ENCODE measurements at regions not wholly inside any gene's neighbourhood (a gene's known extent, or its start where the extent isn't known, plus 50 kb on each side); places are given as distances from the start of the nearest gene placed in this dataset.

- no peaks in the 10 kb centered on the region for H3K27me3 ChIP-seq (ENCODE audit: control insufficient read depth, low read length)
- H3K36me3 ChIP-seq (ENCODE audit: control insufficient read depth, low read length): no peaks in the 10 kb centered on the region
- no peak overlapping the region for H3K4me2 ChIP-seq (ENCODE audit: low read length)
- no peaks in the 10 kb centered on the region for H3K4me1 ChIP-seq (ENCODE audit: control insufficient read depth, low read length)
- H3F3A ChIP-seq (ENCODE audit: control insufficient read depth, insufficient read depth): no peaks in the 10 kb centered on the region
- no peaks in the 10 kb centered on the region for H3K9me3 ChIP-seq (ENCODE audit: control insufficient read depth, insufficient read depth, low read length)
- no peaks in the 10 kb centered on the region for H4K20me1 ChIP-seq (ENCODE audit: control insufficient read depth, insufficient read depth, low read depth, low read length)
- no peaks in the 10 kb centered on the region for H3K79me2 ChIP-seq (ENCODE audit: control insufficient read depth, low read length)
- no peak overlapping the region for H3K4me3 ChIP-seq (ENCODE audit: low read length)
- no peak overlapping the region for H3K27ac ChIP-seq (ENCODE audit: low read depth, low read length)
- H3K9me2 ChIP-seq (replicated peaks; ENCODE audit: control insufficient read depth, low read length): no peaks in the 10 kb centered on the region
- TF ChIP-seq CTCF (IDR thresholded peaks at IDR 0.05; ENCODE audit: low read depth, low read length, poor library complexity, severe bottlenecking) (no peak), EZH2phosphoT487 (IDR thresholded peaks at IDR 0.05; ENCODE audit: borderline replicate concordance, low read length) (no peak)
Observed at GRCh38 chr4:123788577-123788976, 392.0 kb downstream of the SPRY1 start.

DNA sequence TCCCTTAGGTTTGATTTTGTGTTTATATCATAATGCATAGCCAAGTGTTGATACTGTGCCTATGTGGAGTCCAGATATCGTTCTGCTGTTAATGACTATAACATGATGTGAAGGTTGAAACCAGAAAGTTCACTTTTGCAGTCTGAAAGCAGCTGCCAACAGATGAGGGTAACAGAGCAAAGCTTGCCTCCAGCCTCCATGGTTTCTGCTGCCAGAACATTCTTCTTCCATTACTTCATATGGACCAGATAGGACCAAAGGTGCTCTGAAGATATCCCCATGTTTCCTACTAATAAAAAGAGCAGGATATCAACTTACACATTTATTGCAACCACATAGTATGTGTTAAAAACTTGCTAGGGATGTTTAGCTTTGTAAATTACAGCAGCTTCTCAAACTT, 394.1 kb downstream of the SPRY1 start:
- H3K4me3 ChIP-seq (ENCODE audit: low read length): no peak overlapping the region
- H3K9me3 ChIP-seq (ENCODE audit: control insufficient read depth, insufficient read depth, low read length): no peaks in the 10 kb centered on the region
- no peaks in the 10 kb centered on the region for H3K36me3 ChIP-seq (ENCODE audit: control insufficient read depth, low read length)
- H3K27me3 ChIP-seq (ENCODE audit: control insufficient read depth, low read length): no peaks in the 10 kb centered on the region
- no peaks in the 10 kb centered on the region for H3K4me1 ChIP-seq (ENCODE audit: control insufficient read depth, low read length)
- H3K27ac ChIP-seq (ENCODE audit: low read depth, low read length): no peak overlapping the region
- TF ChIP-seq EZH2phosphoT487 (IDR thresholded peaks at IDR 0.05; ENCODE audit: borderline replicate concordance, low read length): no peak
- H3F3A ChIP-seq (ENCODE audit: control insufficient read depth, insufficient read depth): no peaks in the 10 kb centered on the region
- H3K9me2 ChIP-seq (replicated peaks; ENCODE audit: control insufficient read depth, low read length): no peaks in the 10 kb centered on the region
- no peaks in the 10 kb centered on the region for H4K20me1 ChIP-seq (ENCODE audit: control insufficient read depth, insufficient read depth, low read depth, low read length)
- H3K4me2 ChIP-seq (ENCODE audit: low read length): no peak overlapping the region
- no peaks in the 10 kb centered on the region for H3K79me2 ChIP-seq (ENCODE audit: control insufficient read depth, low read length)

GRCh38 chr4:123802082-123802645, 405.6 kb downstream of the SPRY1 start:
- no peaks in the 10 kb centered on the region for H3K9me2 ChIP-seq (replicated peaks; ENCODE audit: control insufficient read depth, low read length)
- H3K27ac ChIP-seq (ENCODE audit: low read depth, low read length): no peak overlapping the region
- TF ChIP-seq CTCF (IDR thresholded peaks at IDR 0.05; ENCODE audit: low read depth, low read length, poor library complexity, severe bottlenecking) (no peak), EZH2phosphoT487 (IDR thresholded peaks at IDR 0.05; ENCODE audit: borderline replicate concordance, low read length) (no peak)
- H3K36me3 ChIP-seq (ENCODE audit: control insufficient read depth, low read length): no peaks in the 10 kb centered on the region
- no peak overlapping the region for H3K4me3 ChIP-seq (ENCODE audit: low read length)
- H3K79me2 ChIP-seq (ENCODE audit: control insufficient read depth, low read length): no peaks in the 10 kb centered on the region
- no peaks in the 10 kb centered on the region for H3K27me3 ChIP-seq (ENCODE audit: control insufficient read depth, low read length)
- H3F3A ChIP-seq (ENCODE audit: control insufficient read depth, insufficient read depth): no peaks in the 10 kb centered on the region
- H4K20me1 ChIP-seq (ENCODE audit: control insufficient read depth, insufficient read depth, low read depth, low read length): no peaks in the 10 kb centered on the region
- H3K4me2 ChIP-seq (ENCODE audit: low read length): no peak overlapping the region
- no peaks in the 10 kb centered on the region for H3K9me3 ChIP-seq (ENCODE audit: control insufficient read depth, insufficient read depth, low read length)
- no peaks in the 10 kb centered on the region for H3K4me1 ChIP-seq (ENCODE audit: control insufficient read depth, low read length)

- Histone ChIP-seq H3K9me3 (ENCODE audit: control insufficient read depth, insufficient read depth, low read length) (no peaks in the 10 kb centered on the region), H3K36me3 (ENCODE audit: control insufficient read depth, low read length) (no peaks in the 10 kb centered on the region), H3K27me3 (ENCODE audit: control insufficient read depth, low read length) (no peaks in the 10 kb centered on the region), H3K79me2 (ENCODE audit: control insufficient read depth, low read length) (no peaks in the 10 kb centered on the region), H3K4me3 (ENCODE audit: low read length) (no peak overlapping the region), H3K9me2 (replicated peaks; ENCODE audit: control insufficient read depth, low read length) (no peaks in the 10 kb centered on the region), H4K20me1 (ENCODE audit: control insufficient read depth, insufficient read depth, low read depth, low read length) (no peaks in the 10 kb centered on the region), H3K27ac (ENCODE audit: low read depth, low read length) (no peak overlapping the region), H3F3A (ENCODE audit: control insufficient read depth, insufficient read depth) (no peaks in the 10 kb centered on the region), H3K4me1 (ENCODE audit: control insufficient read depth, low read length) (no peaks in the 10 kb centered on the region), H3K4me2 (ENCODE audit: low read length) (no peak overlapping the region)
- TF ChIP-seq EZH2phosphoT487 (IDR thresholded peaks at IDR 0.05; ENCODE audit: borderline replicate concordance, low read length) (no peak), CTCF (IDR thresholded peaks at IDR 0.05; ENCODE audit: low read depth, low read length, poor library complexity, severe bottlenecking) (no peak)
Observed at GRCh38 chr4:123802933-123803332, 406.3 kb downstream of the SPRY1 start.

All from DOHH2 (cell line).